CD4-positive, alpha-beta T cell (primary cell): ENCODE measurements at regions not wholly inside any gene's neighbourhood (a gene's known extent, or its start where the extent isn't known, plus 50 kb on each side); places are given as distances from the start of the nearest gene placed in this dataset.

ENCODE experiments used
- ATAC-seq: fragments of 200-7000 bp; cut with Tn5 transposase; one replicate; pipeline ENCODE4 v1.10.0; 2022; ENCODE audit warnings: mild to moderate bottlenecking; ENCODE audit not compliant: poor library complexity
- CTCF ChIA-PET: fragments of 350-600 bp; sonication (Branson Sonifier 250); formaldehyde crosslinking; loops from one replicate; lab custom pipeline; 2021; ENCODE audit warnings: antibody characterized with exemption, inconsistent platforms; lab: Charles Lee
- POLR2A ChIA-PET: fragments of 350-600 bp; sonication (Branson Sonifier 250); formaldehyde crosslinking; loops from one replicate; lab custom pipeline; 2021; ENCODE audit warnings: antibody characterized with exemption, inconsistent platforms; lab: Charles Lee
- DNase-seq, 14 experiments: peaks; one replicate each; pipeline ENCODE4 v3.0.0-alpha.2; 2013 to 2020; ENCODE audit warnings: mixed read lengths in 2 of 14
- H3K27ac ChIP-seq, 2 donors: one replicate each; pipeline versions ENCODE4 v1.5.1 to v1.7.0; 2013; ENCODE audit warnings: low read length in 2 of 2, low read depth in 1 of 2, mild to moderate bottlenecking in 1 of 2
- H3K27me3 ChIP-seq, 2 experiments: 1 replicate in 1 of 2; 2 replicates in 1 of 2; pipeline versions ENCODE4 v1.6.1 to v1.7.0; 2013; ENCODE audit warnings: low read length in 2 of 2, control low read depth in 1 of 2, mild to moderate bottlenecking in 1 of 2, moderate library complexity in 1 of 2; ENCODE audit not compliant: insufficient read depth in 2 of 2, control insufficient read depth in 1 of 2
- H3K36me3 ChIP-seq: one replicate; pipeline ENCODE4 v1.6.1; 2013; ENCODE audit warnings: low read length, control low read depth; ENCODE audit not compliant: insufficient read depth
- H3K4me1 ChIP-seq: one replicate; pipeline ENCODE4 v1.6.1; 2013; ENCODE audit warnings: low read length, control low read depth; ENCODE audit not compliant: insufficient read depth
- H3K4me3 ChIP-seq: one replicate; pipeline ENCODE4 v1.5.1; 2013; ENCODE audit warnings: mild to moderate bottlenecking, low read length, moderate library complexity
- H3K9me3 ChIP-seq, 2 experiments: 1 replicate in 1 of 2; 2 replicates in 1 of 2; pipeline versions ENCODE4 v1.6.1 to v1.7.0; 2013; ENCODE audit warnings: low read length in 2 of 2, mild to moderate bottlenecking in 2 of 2, control low read depth in 1 of 2, moderate library complexity in 1 of 2; ENCODE audit not compliant: control insufficient read depth in 1 of 2, insufficient read depth in 1 of 2
- H3K27ac Mint-ChIP-seq: one replicate; pipeline ENCODE4 v1.8.0; 2020; ENCODE audit warnings: mixed read lengths
- H3K27me3 Mint-ChIP-seq: one replicate; pipeline ENCODE4 v1.8.0; 2021; ENCODE audit warnings: mixed read lengths
- H3K36me3 Mint-ChIP-seq: one replicate; pipeline ENCODE4 v1.8.0; 2021; ENCODE audit warnings: low read depth, mixed read lengths
- H3K4me1 Mint-ChIP-seq: one replicate; pipeline ENCODE4 v1.8.0; 2021; ENCODE audit warnings: low read depth, mixed read lengths
- H3K4me3 Mint-ChIP-seq: one replicate; pipeline ENCODE4 v1.8.0; 2020; ENCODE audit warnings: mild to moderate bottlenecking, mixed read lengths
- H3K9me3 Mint-ChIP-seq: one replicate; pipeline ENCODE4 v1.8.0; 2020; ENCODE audit warnings: mixed read lengths
- intact Hi-C, 2 experiments: fragments of 100-400 bp; cut with DNase I in 1 of 2; cut with micrococcal nuclease in 1 of 2; formaldehyde crosslinking; loops; one replicate each; pipeline versions ENCODE4 v1.15.1 to v1.9.0; 2023 to 2025; cut with DNase I, micrococcal nuclease
- TF ChIP-seq, protein P1 (sequence below): fragments of 200-600 bp; IDR thresholded peaks from one replicate; pipeline ENCODE4 v1.8.0; 2022; ENCODE audit warnings: antibody characterized with exemption, mild to moderate bottlenecking

GRCh38 chr7:42831006-42831717 is 80.7 kb downstream of the C7orf25 start:
- no peaks in the 10 kb centered on the region for H3K9me3 Mint-ChIP-seq
- no peak overlapping the region for H3K4me3 ChIP-seq
- no peaks in the 10 kb centered on the region for H3K9me3 ChIP-seq
- ATAC-seq (no peak), DNase-seq (no peak)
- CTCF ChIA-PET = no interaction called here
- H3K36me3 Mint-ChIP-seq = no peaks in the 10 kb centered on the region
- H3K27ac Mint-ChIP-seq = no peak overlapping the region
- intact Hi-C loops = no loop called here
- TF ChIP-seq, protein P1, sequence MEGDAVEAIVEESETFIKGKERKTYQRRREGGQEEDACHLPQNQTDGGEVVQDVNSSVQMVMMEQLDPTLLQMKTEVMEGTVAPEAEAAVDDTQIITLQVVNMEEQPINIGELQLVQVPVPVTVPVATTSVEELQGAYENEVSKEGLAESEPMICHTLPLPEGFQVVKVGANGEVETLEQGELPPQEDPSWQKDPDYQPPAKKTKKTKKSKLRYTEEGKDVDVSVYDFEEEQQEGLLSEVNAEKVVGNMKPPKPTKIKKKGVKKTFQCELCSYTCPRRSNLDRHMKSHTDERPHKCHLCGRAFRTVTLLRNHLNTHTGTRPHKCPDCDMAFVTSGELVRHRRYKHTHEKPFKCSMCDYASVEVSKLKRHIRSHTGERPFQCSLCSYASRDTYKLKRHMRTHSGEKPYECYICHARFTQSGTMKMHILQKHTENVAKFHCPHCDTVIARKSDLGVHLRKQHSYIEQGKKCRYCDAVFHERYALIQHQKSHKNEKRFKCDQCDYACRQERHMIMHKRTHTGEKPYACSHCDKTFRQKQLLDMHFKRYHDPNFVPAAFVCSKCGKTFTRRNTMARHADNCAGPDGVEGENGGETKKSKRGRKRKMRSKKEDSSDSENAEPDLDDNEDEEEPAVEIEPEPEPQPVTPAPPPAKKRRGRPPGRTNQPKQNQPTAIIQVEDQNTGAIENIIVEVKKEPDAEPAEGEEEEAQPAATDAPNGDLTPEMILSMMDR = no peak
- H3K4me1 ChIP-seq = no peaks in the 10 kb centered on the region
- H3K36me3 ChIP-seq = no peaks in the 10 kb centered on the region
- no peak overlapping the region for H3K4me3 Mint-ChIP-seq
- H3K27ac ChIP-seq = no peak overlapping the region
- POLR2A ChIA-PET = no interaction called here
- no peaks in the 10 kb centered on the region for H3K27me3 ChIP-seq
- H3K4me1 Mint-ChIP-seq = no peaks in the 10 kb centered on the region
- peaks cover 31% of the 10 kb centered on the region for H3K27me3 Mint-ChIP-seq

- ChIA-PET CTCF (no interaction called here), POLR2A (no interaction called here)
- DNase-seq = no peak
- Mint-ChIP-seq H3K4me3 (no peak overlapping the region), H3K9me3 (peaks cover 12% of the 10 kb centered on the region), H3K27ac (no peak overlapping the region), H3K4me1 (no peaks in the 10 kb centered on the region), H3K36me3 (no peaks in the 10 kb centered on the region), H3K27me3 (peaks cover 26% of the 10 kb centered on the region)
- TF ChIP-seq, protein P1 = no peak
- no peak overlapping the region for H3K4me3 ChIP-seq
- intact Hi-C loops = no loop called here
- no peaks in the 10 kb centered on the region for H3K27me3 ChIP-seq
- no peak overlapping the region for H3K27ac ChIP-seq
- H3K9me3 ChIP-seq = no peaks in the 10 kb centered on the region
- ATAC-seq = no peak
- H3K36me3 ChIP-seq = no peaks in the 10 kb centered on the region
- no peaks in the 10 kb centered on the region for H3K4me1 ChIP-seq
Measured at GRCh38 chr7:42812779-42813178, 99.1 kb downstream of the C7orf25 start.

DNA sequence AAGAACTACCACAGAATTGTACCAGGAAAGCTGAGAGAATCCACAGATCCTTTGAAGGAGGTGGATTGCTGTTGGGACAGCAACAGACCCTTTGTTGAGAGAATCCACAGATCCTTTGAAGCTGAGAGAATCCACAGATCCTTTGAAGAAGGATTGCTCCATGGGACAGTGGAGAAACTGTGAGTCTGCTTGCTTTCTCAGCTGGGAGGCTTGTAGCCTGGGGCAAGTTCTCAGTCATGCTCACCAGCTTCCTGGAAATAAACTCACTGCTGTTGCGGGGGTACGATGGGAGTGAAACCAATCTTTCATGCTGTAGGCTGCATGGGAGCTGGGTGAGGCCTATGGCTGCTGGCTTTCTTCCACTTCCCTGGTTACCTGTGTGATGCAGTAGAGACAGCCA is 106.3 kb downstream of the C7orf25 start:
- H3K9me3 Mint-ChIP-seq = peaks cover 27% of the 10 kb centered on the region
- H3K27me3 Mint-ChIP-seq = peaks cover 25% of the 10 kb centered on the region
- no peak overlapping the region for H3K27ac ChIP-seq
- ChIA-PET CTCF (no interaction called here), POLR2A (no interaction called here)
- no peaks in the 10 kb centered on the region for H3K36me3 Mint-ChIP-seq
- no peak overlapping the region for H3K4me3 ChIP-seq
- DNase-seq (no peak), ATAC-seq (no peak)
- no peaks in the 10 kb centered on the region for H3K27me3 ChIP-seq
- H3K36me3 ChIP-seq = no peaks in the 10 kb centered on the region
- H3K4me1 Mint-ChIP-seq = no peaks in the 10 kb centered on the region
- no peak overlapping the region for H3K27ac Mint-ChIP-seq
- TF ChIP-seq, protein P1 = no peak
- no peak overlapping the region for H3K4me3 Mint-ChIP-seq
- H3K4me1 ChIP-seq = no peaks in the 10 kb centered on the region
- intact Hi-C loops = no loop called here
- H3K9me3 ChIP-seq = peaks cover 5 to 18% of the 10 kb centered on the region in 2 experiments
